Small intestine (tissue), 7 donors: ENCODE measurements at regions not wholly inside any gene's neighbourhood (a gene's known extent, or its start where the extent isn't known, plus 50 kb on each side); places are given as distances from the start of the nearest gene placed in this dataset.

Experiments
- DNase-seq, 2 donors: peaks; one replicate each; pipeline versions ENCODE4 v3.0.0 to v3.0.0-alpha.2; 2013
- FAIRE-seq: peaks from 2 replicates; lab custom pipeline; 2012; peaks lifted over from hg19 to GRCh38; lab: Jason Lieb, UNC
- H3K27ac ChIP-seq, 3 donors: one replicate each; pipeline ENCODE4 v1.5.1; 2013; ENCODE audit warnings: low read length in 2 of 3, mild to moderate bottlenecking in 2 of 3, control low read depth in 1 of 3, inconsistent platforms in 1 of 3, low read depth in 1 of 3, moderate library complexity in 1 of 3
- H3K27me3 ChIP-seq, 3 donors: one replicate each; pipeline ENCODE4 v1.6.1; 2013; ENCODE audit warnings: low read length in 3 of 3, inconsistent platforms in 1 of 3; ENCODE audit not compliant: control insufficient read depth in 3 of 3, insufficient read depth in 3 of 3
- H3K36me3 ChIP-seq, 3 donors: one replicate each; pipeline ENCODE4 v1.6.1; 2013; ENCODE audit warnings: low read length in 3 of 3, inconsistent platforms in 1 of 3, low read depth in 1 of 3, mild to moderate bottlenecking in 1 of 3, moderate library complexity in 1 of 3; ENCODE audit not compliant: control insufficient read depth in 3 of 3, insufficient read depth in 2 of 3
- H3K4me1 ChIP-seq, 3 donors: one replicate each; pipeline ENCODE4 v1.6.1; 2013; ENCODE audit warnings: low read length in 2 of 3, inconsistent platforms in 1 of 3, low read depth in 1 of 3, mild to moderate bottlenecking in 1 of 3, moderate library complexity in 1 of 3; ENCODE audit not compliant: control insufficient read depth in 3 of 3, insufficient read depth in 2 of 3
- H3K4me3 ChIP-seq, 3 donors: one replicate each; pipeline ENCODE4 v1.5.1; 2013; ENCODE audit warnings: low read length in 3 of 3, control low read depth in 1 of 3, inconsistent platforms in 1 of 3, low read depth in 1 of 3, mild to moderate bottlenecking in 1 of 3, moderate library complexity in 1 of 3
- H3K9me3 ChIP-seq, 2 donors: one replicate each; pipeline ENCODE4 v1.6.1; 2013; ENCODE audit warnings: low read depth in 1 of 2, low read length in 1 of 2; ENCODE audit not compliant: control insufficient read depth in 2 of 2, insufficient read depth in 1 of 2
- WGBS, 3 donors: extraction: QIAGEN DNeasy Blood & Tissue Kit; methylation state at CpG; one replicate each; pipeline ENCODE4 v1.1.7; 2013; 5-methylcytosine and 5-hydroxymethylcytosine counted together
- donor health status: healthy with polysubstance abuse.
- donor health status: control.
- donor health status: control.
- donor health status: Bipolar disorder and iron deficiency.
- donor health status: healthy.

GRCh38 chr11:88411265-88411664, 73.7 kb upstream of the CTSC start:
- DNase-seq: no peak
- no peaks in the 10 kb centered on the region for H3K9me3 ChIP-seq
- no peaks in the 10 kb centered on the region for H3K36me3 ChIP-seq
- H3K27ac ChIP-seq: no peak overlapping the region
- no peak overlapping the region for H3K4me3 ChIP-seq
- peaks cover 0 to 15% (median 9%) of the 10 kb centered on the region in 3 donors for H3K4me1 ChIP-seq
- H3K27me3 ChIP-seq: no peaks in the 10 kb centered on the region
- no peak for FAIRE-seq

DNA sequence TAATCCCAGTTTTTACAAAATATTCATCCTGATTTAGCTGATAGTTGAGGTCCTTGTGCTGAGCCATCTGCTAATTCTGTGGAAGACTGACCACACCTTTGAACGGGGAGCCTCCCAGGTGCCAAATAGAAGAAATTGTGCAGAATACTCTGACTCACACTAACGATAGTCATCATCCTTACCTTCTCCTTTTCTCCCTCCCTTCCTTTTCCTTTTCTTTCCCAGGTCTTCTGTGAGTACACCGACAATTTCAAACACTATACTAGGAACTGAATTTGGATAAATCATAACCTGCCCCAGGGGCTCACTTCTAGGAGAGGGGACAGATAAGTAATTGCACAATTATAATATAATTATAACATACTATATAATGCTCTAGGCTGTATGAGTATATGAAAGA, 73.1 kb upstream of the CTSC start:
- Histone ChIP-seq H3K4me1 (peaks cover 0 to 15% (median 9%) of the 10 kb centered on the region in 3 donors), H3K36me3 (no peaks in the 10 kb centered on the region), H3K4me3 (no peak overlapping the region), H3K27me3 (no peaks in the 10 kb centered on the region), H3K27ac (no peak overlapping the region), H3K9me3 (no peaks in the 10 kb centered on the region)
- no peak for FAIRE-seq
- no peak for DNase-seq
- 62 to 91% (median 81%) methylated on average over 3 of the region's 3 CpGs for WGBS, 3 donors

- WGBS, 3 donors: 62 to 86% (median 68%) methylated on average over 4 of the region's 4 CpGs
- no peak for FAIRE-seq
Observed at GRCh38 chr11:88410056-88410455, 72.5 kb upstream of the CTSC start.

GRCh38 chr11:88406876-88407275, 69.3 kb upstream of the CTSC start:
- FAIRE-seq: no peak
- no peak for DNase-seq

More at GRCh38 chr11:88410056-88410455, 72.5 kb upstream of the CTSC start:
- Histone ChIP-seq H3K36me3 (no peaks in the 10 kb centered on the region), H3K4me1 (peaks cover 0 to 11% (median 6%) of the 10 kb centered on the region in 3 donors), H3K27ac (no peak overlapping the region), H3K9me3 (no peaks in the 10 kb centered on the region), H3K4me3 (no peak overlapping the region), H3K27me3 (no peaks in the 10 kb centered on the region)
- no peak for DNase-seq

GRCh38 chr11:88405853-88406252, 68.3 kb upstream of the CTSC start:
- H3K36me3 ChIP-seq: no peaks in the 10 kb centered on the region
- H3K27ac ChIP-seq: no peak overlapping the region
- no peak overlapping the region for H3K4me3 ChIP-seq
- H3K9me3 ChIP-seq: no peaks in the 10 kb centered on the region
- H3K27me3 ChIP-seq: no peaks in the 10 kb centered on the region
- H3K4me1 ChIP-seq: peaks cover 0 to 2% (median 0%) of the 10 kb centered on the region in 3 donors
- no peak for DNase-seq
- 72 to 80% (median 75%) methylated on average over 4 of the region's 4 CpGs for WGBS, 3 donors
- FAIRE-seq: no peak

More at GRCh38 chr11:88406876-88407275, 69.3 kb upstream of the CTSC start:
- peaks cover 0 to 2% (median 0%) of the 10 kb centered on the region in 3 donors for H3K4me1 ChIP-seq
- no peaks in the 10 kb centered on the region for H3K27me3 ChIP-seq
- no peak overlapping the region for H3K4me3 ChIP-seq
- H3K27ac ChIP-seq: no peak overlapping the region
- H3K36me3 ChIP-seq: no peaks in the 10 kb centered on the region
- no peaks in the 10 kb centered on the region for H3K9me3 ChIP-seq

DNA sequence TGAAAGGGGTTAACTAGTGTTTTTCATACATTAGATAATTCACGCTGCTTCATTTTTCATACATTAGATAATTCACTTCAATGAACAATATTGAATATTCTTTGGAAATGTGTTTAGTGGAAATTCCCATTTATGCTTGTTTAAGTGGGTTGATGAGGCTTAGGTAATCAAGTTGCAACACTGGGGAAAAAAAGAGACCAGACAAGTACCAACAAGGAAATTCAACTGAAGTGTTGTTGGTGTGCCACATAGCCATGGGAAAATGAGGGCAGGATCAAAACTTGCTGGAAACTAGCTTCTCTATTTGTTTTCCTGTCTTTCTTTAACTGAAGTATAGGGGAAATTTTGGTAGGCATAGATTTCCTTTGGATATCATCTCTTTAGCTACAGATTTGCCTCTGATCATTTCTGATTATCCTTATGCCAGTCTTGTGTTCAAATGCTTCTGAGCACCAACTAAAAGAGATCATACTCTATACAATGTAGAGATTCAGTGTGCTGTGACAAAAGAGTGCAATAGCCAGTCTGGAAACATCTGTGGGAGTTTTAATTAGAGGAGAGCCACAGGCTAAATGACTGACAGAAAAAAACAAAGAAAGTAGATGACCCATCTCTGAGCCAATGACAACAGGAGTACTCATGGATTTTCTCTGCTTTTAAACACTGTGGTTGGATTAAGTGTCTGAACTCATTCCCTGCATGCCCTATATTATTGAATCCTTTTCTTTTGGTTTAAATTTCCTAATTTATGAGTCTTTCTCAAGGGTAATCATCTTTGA, 67.6 kb upstream of the CTSC start:
- FAIRE-seq (no peak), DNase-seq (no peak)
- H3K9me3 ChIP-seq: no peaks in the 10 kb centered on the region
- H3K4me3 ChIP-seq: no peak overlapping the region
- no peak overlapping the region for H3K27ac ChIP-seq
- peaks cover 0 to 2% (median 0%) of the 10 kb centered on the region in 3 donors for H3K4me1 ChIP-seq
- 84 to 89% (median 87%) methylated on average over 1 of the region's 1 CpG for WGBS, 3 donors
- H3K36me3 ChIP-seq: no peaks in the 10 kb centered on the region
- no peaks in the 10 kb centered on the region for H3K27me3 ChIP-seq

- FAIRE-seq: no peak
- WGBS, 3 donors: 75 to 82% (median 81%) methylated on average over 2 of the region's 2 CpGs
- no peak overlapping the region for H3K4me3 ChIP-seq
- no peaks in the 10 kb centered on the region for H3K36me3 ChIP-seq
- no peaks in the 10 kb centered on the region for H3K27me3 ChIP-seq
- peaks cover 0 to 2% (median 0%) of the 10 kb centered on the region in 3 donors for H3K4me1 ChIP-seq
- H3K9me3 ChIP-seq: no peaks in the 10 kb centered on the region
- no peak overlapping the region for H3K27ac ChIP-seq
- no peak for DNase-seq
Observed at GRCh38 chr11:88404391-88404790, 66.9 kb upstream of the CTSC start.

DNA sequence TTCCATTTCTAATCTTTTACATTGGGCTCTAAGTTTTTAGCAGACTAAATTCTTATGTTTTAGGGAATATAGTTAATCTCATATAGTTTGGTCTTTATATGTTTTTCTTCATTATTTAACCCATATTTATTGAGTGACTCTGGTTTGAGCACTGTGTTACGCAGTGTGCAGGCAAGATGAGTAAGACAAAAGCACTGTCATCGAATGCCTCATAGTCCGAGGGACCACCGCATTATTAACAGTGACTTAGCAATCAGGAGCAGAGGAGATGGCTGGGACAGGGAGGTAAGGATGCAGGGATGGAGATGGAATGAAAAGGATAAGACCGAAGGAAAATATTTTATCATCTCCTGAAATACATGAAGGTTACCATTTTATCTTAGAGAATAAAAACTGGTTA, 65.2 kb upstream of the CTSC start:
- Histone ChIP-seq H3K27ac (peak overlapping the region in 1 of 3 donors; percentile 41), H3K27me3 (no peaks in the 10 kb centered on the region), H3K4me1 (peaks cover 0 to 2% (median 0%) of the 10 kb centered on the region in 3 donors), H3K4me3 (no peak overlapping the region), H3K9me3 (no peaks in the 10 kb centered on the region), H3K36me3 (no peaks in the 10 kb centered on the region)
- 83 to 97% (median 93%) methylated on average over 5 of the region's 5 CpGs for WGBS, 3 donors
- no peak for FAIRE-seq
- no peak for DNase-seq
